Lower lobe of right lung (tissue), 2 donors: ENCODE measurements at regions not wholly inside any gene's neighbourhood (a gene's known extent, or its start where the extent isn't known, plus 50 kb on each side); places are given as distances from the start of the nearest gene placed in this dataset.

ENCODE experiments used
- ATAC-seq, 2 donors: fragments of 200-7000 bp; cut with Tn5 transposase; one replicate each; pipeline ENCODE4 v1.9.1; 2020 to 2022; ENCODE audit warnings: mild to moderate bottlenecking in 2 of 2, moderate library complexity in 2 of 2
- DNase-seq: peaks from one replicate; pipeline ENCODE4 v3.0.0-alpha.2; 2020
- H3K27ac ChIP-seq: fragments of 200-600 bp; one replicate; pipeline ENCODE4 v1.8.0; 2022
- H3K27me3 ChIP-seq: fragments of 200-600 bp; one replicate; pipeline ENCODE4 v1.8.0; 2022; ENCODE audit warnings: low read depth
- H3K36me3 ChIP-seq: fragments of 200-600 bp; one replicate; pipeline ENCODE4 v1.8.0; 2022; ENCODE audit warnings: mild to moderate bottlenecking
- H3K4me1 ChIP-seq: fragments of 200-600 bp; one replicate; pipeline ENCODE4 v1.8.0; 2022
- H3K4me3 ChIP-seq: fragments of 200-600 bp; one replicate; pipeline ENCODE4 v1.8.0; 2022; ENCODE audit warnings: mild to moderate bottlenecking
- H3K9me3 ChIP-seq: fragments of 200-600 bp; one replicate; pipeline ENCODE4 v1.8.0; 2022
- CTCF ChIP-seq: fragments of 200-600 bp; IDR thresholded peaks from one replicate; pipeline ENCODE4 v1.8.0; 2022; ENCODE audit warnings: antibody characterized with exemption, mild to moderate bottlenecking
- intact Hi-C: fragments of 100-400 bp; cut with DNase I; formaldehyde crosslinking; loops from one replicate; pipeline ENCODE4 v1.11.0; 2022
- donor health status: DM: no; HTN: yes; CAD: no; lungs with severe emphysema.

- Histone ChIP-seq H3K4me1 (no peaks in the 10 kb centered on the region), H3K36me3 (no peaks in the 10 kb centered on the region), H3K27me3 (no peaks in the 10 kb centered on the region), H3K27ac (no peak overlapping the region), H3K9me3 (no peaks in the 10 kb centered on the region), H3K4me3 (no peak overlapping the region)
- intact Hi-C loops, result no loop called here
- ATAC-seq (no peak), DNase-seq (no peak)
- no peak for TF ChIP-seq CTCF
Observed at GRCh38 chr2:107354175-107354574, 468.2 kb upstream of the ST6GAL2 start.

GRCh38 chr2:107358362-107358761, 468.3 kb upstream of the RGPD4 start:
- Histone ChIP-seq H3K36me3 (no peaks in the 10 kb centered on the region), H3K27ac (no peak overlapping the region), H3K27me3 (no peaks in the 10 kb centered on the region), H3K9me3 (no peaks in the 10 kb centered on the region), H3K4me3 (no peak overlapping the region), H3K4me1 (no peaks in the 10 kb centered on the region)
- no peak for ATAC-seq
- TF ChIP-seq CTCF, result no peak
- DNase-seq, result no peak
- intact Hi-C loops, result no loop called here

GRCh38 chr2:107359021-107359420, 467.7 kb upstream of the RGPD4 start:
- Histone ChIP-seq H3K4me3 (no peak overlapping the region), H3K9me3 (no peaks in the 10 kb centered on the region), H3K27me3 (no peaks in the 10 kb centered on the region), H3K36me3 (no peaks in the 10 kb centered on the region), H3K27ac (no peak overlapping the region), H3K4me1 (no peaks in the 10 kb centered on the region)
- no peak for DNase-seq
- no peak for TF ChIP-seq CTCF
- no peak for ATAC-seq
- intact Hi-C loops, result no loop called here

GRCh38 chr2:107361751-107362381, 464.8 kb upstream of the RGPD4 start:
- Histone ChIP-seq H3K4me3 (no peak overlapping the region), H3K9me3 (no peaks in the 10 kb centered on the region), H3K4me1 (no peaks in the 10 kb centered on the region), H3K27ac (no peak overlapping the region), H3K36me3 (no peaks in the 10 kb centered on the region), H3K27me3 (no peaks in the 10 kb centered on the region)
- ATAC-seq (no peak), DNase-seq (no peak)
- no peak for TF ChIP-seq CTCF
- intact Hi-C loops, result no loop called here

GRCh38 chr2:107362993-107363392, 463.7 kb upstream of the RGPD4 start:
- DNase-seq (no peak), ATAC-seq (no peak)
- H3K27ac ChIP-seq, result no peak overlapping the region
- H3K4me1 ChIP-seq, result no peaks in the 10 kb centered on the region
- intact Hi-C loops, result no loop called here
- H3K4me3 ChIP-seq, result no peak overlapping the region
- H3K36me3 ChIP-seq, result no peaks in the 10 kb centered on the region
- TF ChIP-seq CTCF, result no peak
- no peaks in the 10 kb centered on the region for H3K9me3 ChIP-seq
- H3K27me3 ChIP-seq, result no peaks in the 10 kb centered on the region

DNA sequence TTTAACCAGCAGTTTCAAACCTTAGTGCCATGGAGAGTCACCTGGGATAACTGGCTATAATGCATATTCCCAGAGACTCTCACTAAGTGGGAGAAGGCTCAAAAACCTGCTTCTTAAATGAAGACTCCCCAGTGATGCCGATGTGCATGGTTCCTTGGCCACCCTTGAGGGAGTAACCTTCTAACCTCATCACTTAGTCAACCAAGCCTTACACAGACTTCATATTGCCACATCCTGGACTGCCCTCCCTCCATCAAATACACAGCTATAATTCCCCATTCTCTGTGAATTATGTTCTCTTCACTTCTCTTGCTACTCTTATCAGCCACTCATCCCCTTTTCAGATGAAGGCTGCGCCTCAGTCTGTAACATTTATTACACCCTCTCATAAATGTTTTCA, 462.9 kb upstream of the RGPD4 start:
- no peak for DNase-seq
- no peaks in the 10 kb centered on the region for H3K9me3 ChIP-seq
- intact Hi-C loops, result no loop called here
- no peaks in the 10 kb centered on the region for H3K36me3 ChIP-seq
- H3K4me1 ChIP-seq, result no peaks in the 10 kb centered on the region
- no peak for ATAC-seq
- H3K27me3 ChIP-seq, result no peaks in the 10 kb centered on the region
- TF ChIP-seq CTCF, result no peak
- H3K27ac ChIP-seq, result no peak overlapping the region
- H3K4me3 ChIP-seq, result no peak overlapping the region
